ENCODE measurements at regions not wholly inside any gene's neighbourhood (a gene's known extent, or its start where the extent isn't known, plus 50 kb on each side); places are given as distances from the start of the nearest gene placed in this dataset.

DNA sequence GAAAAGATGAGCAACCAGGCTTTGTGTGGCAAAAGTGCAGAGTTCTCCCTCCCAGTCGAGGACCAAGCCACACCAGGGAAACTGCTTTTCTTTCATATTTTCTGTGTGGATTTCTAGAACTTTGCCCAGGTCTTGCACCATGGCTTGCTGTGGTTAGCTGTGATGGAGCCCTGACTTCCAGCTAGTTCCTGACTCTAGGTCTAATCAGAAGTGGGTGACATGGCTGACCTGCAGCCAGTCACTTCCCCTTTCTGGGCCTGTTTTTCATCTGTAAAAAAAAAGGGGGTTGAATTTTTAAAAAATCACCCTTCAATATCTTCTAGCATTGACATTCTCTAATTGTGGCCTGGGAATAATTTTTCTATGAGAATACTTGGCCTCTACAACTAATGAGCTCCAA lies 491.2 kb upstream of the USP24 start:
- no peaks in the 10 kb centered on the region for H3K9me3 Mint-ChIP-seq

DNA sequence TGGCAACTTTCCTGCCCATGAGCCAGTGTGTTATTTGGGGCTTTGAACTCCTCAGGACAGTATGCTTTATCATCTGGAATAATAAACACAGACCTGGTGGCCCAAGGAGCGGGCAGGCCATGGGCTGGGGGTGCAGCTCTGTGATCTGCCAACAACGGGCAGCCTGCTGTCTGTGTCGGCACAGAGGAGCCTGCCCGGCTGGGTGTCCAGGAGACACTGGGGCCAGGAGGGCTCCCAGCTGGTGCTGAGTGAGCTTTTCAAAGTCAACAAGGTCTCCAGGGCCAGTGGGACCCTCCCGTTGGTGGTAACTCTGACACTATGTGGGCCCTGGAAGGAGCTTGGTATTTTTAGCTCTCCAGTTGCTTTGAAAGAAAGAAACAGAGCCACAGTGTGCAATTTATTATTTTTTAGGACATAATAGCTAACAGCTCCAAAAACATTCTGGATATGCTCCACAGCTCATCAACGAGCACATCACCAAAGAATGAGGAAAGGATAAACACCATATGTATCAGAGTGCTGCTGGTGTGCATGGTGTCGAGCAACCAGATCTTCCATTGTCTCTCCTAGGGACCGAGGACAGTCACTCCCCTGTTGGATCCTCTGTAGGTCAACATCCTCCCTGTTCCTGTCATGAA lies 488.7 kb upstream of the USP24 start:
- H3K27me3 Mint-ChIP-seq (ENCODE audit: low read depth), result no peaks in the 10 kb centered on the region
- no peaks in the 10 kb centered on the region for H3K36me3 Mint-ChIP-seq (ENCODE audit: low read depth)
- no peaks in the 10 kb centered on the region for H3K9me3 Mint-ChIP-seq
- H3K4me3 Mint-ChIP-seq, result no peak overlapping the region
- H3K27ac Mint-ChIP-seq, result no peak overlapping the region
- DNase-seq (ENCODE audit: low spot score), result no peak
- H3K4me1 Mint-ChIP-seq (ENCODE audit: low read depth), result no peaks in the 10 kb centered on the region

More for the DNA sequence above, 491.2 kb upstream of the USP24 start:
- Mint-ChIP-seq H3K36me3 (ENCODE audit: low read depth) (no peaks in the 10 kb centered on the region), H3K4me1 (ENCODE audit: low read depth) (no peaks in the 10 kb centered on the region), H3K27me3 (ENCODE audit: low read depth) (no peaks in the 10 kb centered on the region), H3K27ac (no peak overlapping the region), H3K4me3 (no peak overlapping the region)
- no peak for DNase-seq (ENCODE audit: low spot score)

DNA sequence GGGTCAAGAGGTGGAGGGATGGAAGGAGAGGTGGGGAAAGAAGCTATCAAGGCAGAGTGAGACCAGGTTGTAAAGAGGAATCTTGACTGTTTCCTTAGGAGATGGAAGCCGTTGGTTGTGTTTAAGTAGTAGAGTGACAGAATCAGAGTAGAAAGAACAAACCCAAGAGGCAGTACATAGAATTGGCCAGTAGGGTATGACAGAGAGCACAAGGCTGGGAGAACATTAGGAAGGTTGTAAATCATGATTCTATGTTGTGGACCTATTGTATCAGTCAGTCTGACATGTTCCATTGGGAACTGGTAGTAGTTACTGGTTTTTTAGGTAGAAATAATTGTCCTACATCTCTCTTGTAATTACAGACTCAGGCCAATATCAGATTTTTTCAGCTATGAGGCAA lies 486.9 kb upstream of the USP24 start:
- Mint-ChIP-seq H3K36me3 (ENCODE audit: low read depth) (no peaks in the 10 kb centered on the region), H3K9me3 (no peaks in the 10 kb centered on the region), H3K4me3 (no peak overlapping the region), H3K4me1 (ENCODE audit: low read depth) (no peaks in the 10 kb centered on the region), H3K27ac (no peak overlapping the region), H3K27me3 (ENCODE audit: low read depth) (no peaks in the 10 kb centered on the region)
- DNase-seq (ENCODE audit: low spot score), result no peak

DNA sequence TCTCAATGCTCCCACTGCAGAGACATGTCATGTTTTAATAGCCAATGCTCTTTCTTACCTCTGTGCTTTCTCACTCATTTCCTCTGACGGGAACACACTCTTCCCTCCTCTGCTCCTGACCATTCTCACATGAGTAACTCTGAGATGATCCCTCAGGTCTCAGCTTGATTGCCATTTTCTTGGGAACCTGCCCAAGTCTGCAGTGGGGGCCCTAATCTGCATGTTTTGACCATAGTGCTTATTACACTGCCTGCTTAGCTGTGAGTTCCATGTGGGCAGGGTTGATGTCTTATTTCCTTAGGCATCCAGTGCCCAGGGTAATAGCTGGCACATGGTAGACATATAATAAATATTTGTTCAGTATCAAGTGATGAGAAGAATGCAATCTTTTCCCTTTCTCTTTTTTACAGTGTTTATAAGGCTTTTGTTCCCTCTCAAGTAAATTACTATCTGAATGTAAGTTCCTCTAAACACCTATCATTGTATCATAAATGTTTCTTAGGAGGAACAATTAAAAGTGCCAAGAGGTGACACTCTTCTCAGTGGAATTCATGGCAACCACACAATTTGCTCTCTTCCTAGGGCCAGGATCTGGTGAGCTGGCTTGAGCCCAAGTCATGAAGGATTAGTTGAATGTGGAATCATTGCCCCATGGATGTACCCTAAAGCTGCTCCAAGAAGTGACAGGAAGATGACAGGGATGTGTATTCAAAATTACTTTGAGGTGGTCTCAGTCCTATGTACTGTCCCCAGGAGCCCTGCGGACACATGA lies 485.4 kb upstream of the USP24 start:
- H3K27ac Mint-ChIP-seq, result no peak overlapping the region

DNA sequence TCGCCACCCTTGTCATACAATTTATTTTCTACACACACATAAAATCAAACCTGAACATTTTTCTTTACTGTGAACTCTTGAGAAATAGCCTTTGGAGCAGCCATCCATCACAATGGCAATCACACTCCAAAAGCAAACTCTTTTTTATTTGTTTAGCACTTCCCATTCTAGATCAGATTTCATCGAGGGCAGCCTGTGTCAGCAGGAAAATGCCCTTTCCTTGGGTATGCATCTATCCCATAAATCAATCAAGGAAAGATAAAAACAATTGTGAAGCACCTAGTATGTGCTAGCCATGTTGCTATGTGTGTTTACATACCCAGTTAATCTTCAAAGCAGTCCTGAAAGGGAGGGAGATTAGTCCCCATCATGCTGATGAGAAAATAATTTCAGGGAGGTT lies 484.1 kb upstream of the USP24 start:
- Mint-ChIP-seq H3K4me3 (no peak overlapping the region), H3K9me3 (no peaks in the 10 kb centered on the region), H3K36me3 (ENCODE audit: low read depth) (no peaks in the 10 kb centered on the region), H3K4me1 (ENCODE audit: low read depth) (no peaks in the 10 kb centered on the region), H3K27me3 (ENCODE audit: low read depth) (no peaks in the 10 kb centered on the region), H3K27ac (no peak overlapping the region)
- no peak for DNase-seq (ENCODE audit: low spot score)

More for the DNA sequence above, 485.4 kb upstream of the USP24 start:
- H3K36me3 Mint-ChIP-seq (ENCODE audit: low read depth), result no peaks in the 10 kb centered on the region
- no peak for DNase-seq (ENCODE audit: low spot score)
- H3K27me3 Mint-ChIP-seq (ENCODE audit: low read depth), result no peaks in the 10 kb centered on the region
- no peaks in the 10 kb centered on the region for H3K4me1 Mint-ChIP-seq (ENCODE audit: low read depth)
- no peaks in the 10 kb centered on the region for H3K9me3 Mint-ChIP-seq
- no peak overlapping the region for H3K4me3 Mint-ChIP-seq

DNA sequence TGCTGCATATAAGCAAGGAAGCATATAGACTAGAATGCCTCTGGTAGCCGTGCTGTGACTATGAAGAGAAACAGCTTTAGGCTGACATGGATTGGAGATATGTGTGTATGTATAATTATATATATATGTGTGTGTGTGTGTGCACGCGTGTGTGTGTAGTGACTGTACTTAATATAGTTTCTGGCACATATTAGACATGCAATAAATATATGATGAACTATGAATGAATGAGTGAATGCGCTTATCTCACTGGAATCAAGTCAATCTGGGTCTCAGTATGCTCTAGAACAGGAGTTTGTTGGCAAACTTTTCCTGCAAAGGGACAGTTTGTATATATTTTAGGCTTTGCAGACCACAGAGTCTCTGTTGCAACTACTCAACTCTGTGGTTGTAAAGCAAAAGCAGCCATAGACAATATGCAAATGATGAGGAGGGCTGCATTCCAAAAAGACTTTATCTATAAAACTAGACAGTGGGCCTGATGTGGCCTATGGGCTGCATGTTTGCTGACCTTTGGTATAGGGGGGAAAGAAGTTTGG lies 482.9 kb upstream of the USP24 start:
- DNase-seq (ENCODE audit: low spot score), result no peak
- no peaks in the 10 kb centered on the region for H3K4me1 Mint-ChIP-seq (ENCODE audit: low read depth)
- H3K27me3 Mint-ChIP-seq (ENCODE audit: low read depth), result no peaks in the 10 kb centered on the region
- no peak overlapping the region for H3K4me3 Mint-ChIP-seq
- H3K36me3 Mint-ChIP-seq (ENCODE audit: low read depth), result no peaks in the 10 kb centered on the region
- H3K9me3 Mint-ChIP-seq, result no peaks in the 10 kb centered on the region
- H3K27ac Mint-ChIP-seq, result no peak overlapping the region

DNA sequence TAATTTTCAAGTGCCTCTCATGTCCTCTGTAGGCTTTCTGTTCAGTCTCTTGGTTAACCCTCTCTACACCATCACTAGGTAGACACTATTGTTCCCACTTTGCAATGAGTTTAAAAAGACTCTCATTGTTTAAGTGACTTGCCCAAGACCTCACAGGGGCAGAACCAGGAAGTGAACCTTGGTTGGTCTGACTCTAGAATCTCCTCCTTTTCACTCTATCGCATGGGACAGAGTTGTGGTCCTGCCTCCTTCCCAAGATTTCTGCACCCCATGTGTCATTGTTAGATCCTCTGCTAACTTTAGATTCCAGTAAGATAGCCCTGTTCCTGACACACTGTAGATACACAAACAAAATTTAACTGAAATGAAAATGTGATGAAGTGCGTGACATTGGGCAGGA lies 481.7 kb upstream of the USP24 start:
- no peak for DNase-seq (ENCODE audit: low spot score)
- Mint-ChIP-seq H3K4me1 (ENCODE audit: low read depth) (no peaks in the 10 kb centered on the region), H3K27ac (no peak overlapping the region), H3K9me3 (no peaks in the 10 kb centered on the region), H3K36me3 (ENCODE audit: low read depth) (no peaks in the 10 kb centered on the region), H3K4me3 (no peak overlapping the region), H3K27me3 (ENCODE audit: low read depth) (no peaks in the 10 kb centered on the region)

DNA sequence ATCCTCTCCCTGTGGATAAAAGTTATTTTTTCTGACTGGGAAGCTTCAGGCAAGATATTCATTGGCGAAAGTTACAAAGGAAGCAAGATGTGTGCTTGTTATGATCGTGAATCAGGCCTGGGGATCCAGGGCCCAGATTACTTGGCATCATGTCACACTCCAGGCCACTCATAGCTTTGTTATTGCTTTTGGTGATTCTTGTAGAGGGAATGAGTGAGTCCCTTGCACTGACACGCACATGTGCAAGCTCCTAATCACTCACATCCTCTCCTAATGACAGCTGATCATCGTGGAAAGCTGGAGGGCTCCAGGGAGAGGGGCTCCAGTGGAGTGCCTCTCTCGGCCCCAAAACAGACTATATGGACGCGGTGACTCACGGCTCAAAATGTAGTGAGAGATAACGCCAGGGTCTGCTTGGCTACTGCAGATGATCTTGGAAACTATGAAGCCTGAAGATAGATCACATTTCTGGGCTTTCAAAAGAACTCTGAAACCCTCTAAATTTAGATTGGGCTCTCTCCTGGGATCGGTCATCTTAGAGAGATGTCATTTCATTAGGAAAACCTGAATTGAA lies 481.1 kb upstream of the USP24 start:
- Mint-ChIP-seq H3K27me3 (ENCODE audit: low read depth) (no peaks in the 10 kb centered on the region), H3K36me3 (ENCODE audit: low read depth) (no peaks in the 10 kb centered on the region), H3K4me3 (no peak overlapping the region), H3K4me1 (ENCODE audit: low read depth) (no peaks in the 10 kb centered on the region), H3K27ac (no peak overlapping the region), H3K9me3 (no peaks in the 10 kb centered on the region)
- DNase-seq (ENCODE audit: low spot score), result no peak

DNA sequence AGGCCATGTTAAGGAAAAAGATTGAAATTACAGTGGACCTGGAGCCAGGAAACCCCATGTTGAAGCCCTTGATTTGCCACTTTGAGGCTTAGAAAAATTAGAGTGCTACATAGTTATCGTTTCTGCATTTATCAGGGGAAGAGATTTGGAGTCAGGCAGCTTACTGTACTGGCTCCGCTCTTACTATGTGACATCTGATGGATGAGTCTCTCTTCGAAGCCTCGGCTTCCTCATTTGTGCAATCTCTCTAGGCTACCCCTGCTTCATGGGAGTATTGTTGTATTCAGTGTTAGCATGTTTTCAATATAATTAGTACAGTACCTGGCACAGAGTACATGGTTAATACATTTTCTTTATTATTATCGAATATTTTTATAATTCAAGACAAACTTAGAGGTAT lies 480.4 kb upstream of the USP24 start:
- no peak overlapping the region for H3K27ac Mint-ChIP-seq
- H3K27me3 Mint-ChIP-seq (ENCODE audit: low read depth), result no peaks in the 10 kb centered on the region
- no peaks in the 10 kb centered on the region for H3K9me3 Mint-ChIP-seq
- H3K4me3 Mint-ChIP-seq, result no peak overlapping the region
- DNase-seq (ENCODE audit: low spot score), result no peak
- no peaks in the 10 kb centered on the region for H3K36me3 Mint-ChIP-seq (ENCODE audit: low read depth)
- H3K4me1 Mint-ChIP-seq (ENCODE audit: low read depth), result no peaks in the 10 kb centered on the region

DNA sequence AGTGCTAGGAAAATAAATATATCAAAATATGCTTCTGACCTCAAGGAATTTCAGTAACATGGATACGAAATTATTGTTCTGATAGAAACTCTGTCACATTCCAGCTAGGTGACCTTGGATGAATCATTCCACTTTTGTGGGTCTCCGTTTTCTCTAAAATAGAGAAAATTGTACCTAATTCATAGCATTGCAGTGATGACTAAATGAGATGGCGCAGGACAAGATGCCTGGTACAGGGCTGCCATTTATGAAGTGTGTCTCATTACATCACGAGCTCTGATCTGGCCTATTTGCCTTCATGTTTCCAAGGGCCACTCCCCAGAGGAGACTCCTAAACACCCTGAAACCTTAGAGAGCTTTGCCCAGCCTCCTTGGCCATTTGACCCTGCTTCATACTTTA lies 480.0 kb upstream of the USP24 start:
- no peaks in the 10 kb centered on the region for H3K36me3 Mint-ChIP-seq (ENCODE audit: low read depth)
- H3K4me1 Mint-ChIP-seq (ENCODE audit: low read depth), result no peaks in the 10 kb centered on the region

DNA sequence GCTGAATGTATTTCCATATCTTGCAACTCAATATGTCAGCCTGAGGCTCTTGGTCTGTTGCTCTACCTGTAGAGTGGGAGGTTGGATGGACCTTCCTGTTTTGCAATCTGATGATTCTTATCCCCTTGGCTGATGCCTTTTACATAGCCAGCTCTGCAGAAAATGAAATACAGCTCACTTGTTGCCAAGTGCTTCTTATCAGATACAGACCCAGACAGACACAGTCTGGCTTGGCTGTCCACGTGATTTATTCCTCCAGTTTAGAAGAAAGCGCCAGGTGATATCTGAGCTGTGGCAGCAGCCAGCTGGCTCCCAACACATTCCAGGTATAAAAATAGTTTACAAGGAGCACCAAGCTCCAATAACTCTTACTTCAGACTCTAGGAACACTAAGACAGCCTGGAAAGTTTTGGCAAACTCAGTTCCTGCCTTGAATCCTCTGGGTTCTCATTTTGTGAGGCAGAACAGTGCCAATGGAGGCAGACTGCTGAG lies 479.2 kb upstream of the USP24 start:
- Mint-ChIP-seq H3K27ac (no peak overlapping the region), H3K4me1 (ENCODE audit: low read depth) (no peaks in the 10 kb centered on the region)

More for the DNA sequence above, 480.0 kb upstream of the USP24 start:
- H3K9me3 Mint-ChIP-seq, result no peaks in the 10 kb centered on the region
- no peak for DNase-seq (ENCODE audit: low spot score)
- H3K27me3 Mint-ChIP-seq (ENCODE audit: low read depth), result no peaks in the 10 kb centered on the region
- H3K27ac Mint-ChIP-seq, result no peak overlapping the region
- H3K4me3 Mint-ChIP-seq, result no peak overlapping the region

DNA sequence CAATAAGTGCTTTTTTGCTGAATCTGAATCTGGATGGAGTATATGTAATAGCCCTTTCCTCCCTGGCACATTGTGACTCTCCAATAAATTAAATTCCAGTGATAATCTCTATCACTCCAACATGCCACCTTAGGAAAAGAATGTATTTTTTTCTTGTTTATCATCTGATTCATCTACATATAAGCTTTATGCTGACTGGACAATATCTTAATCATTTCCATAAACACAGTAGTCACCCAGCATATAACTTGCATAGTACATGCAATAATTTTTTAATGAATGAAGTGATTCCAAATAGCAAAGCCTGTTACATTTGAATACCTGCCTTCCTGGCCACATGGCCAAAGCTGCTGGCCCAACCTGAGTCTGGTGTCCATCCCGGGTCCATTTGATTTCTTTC lies 477.6 kb upstream of the USP24 start:
- no peak for DNase-seq (ENCODE audit: low spot score)
- no peak overlapping the region for H3K4me3 Mint-ChIP-seq

More for the DNA sequence above, 479.2 kb upstream of the USP24 start:
- Mint-ChIP-seq H3K9me3 (no peaks in the 10 kb centered on the region), H3K4me3 (no peak overlapping the region), H3K27me3 (ENCODE audit: low read depth) (no peaks in the 10 kb centered on the region), H3K36me3 (ENCODE audit: low read depth) (no peaks in the 10 kb centered on the region)
- DNase-seq (ENCODE audit: low spot score), result no peak

DNA sequence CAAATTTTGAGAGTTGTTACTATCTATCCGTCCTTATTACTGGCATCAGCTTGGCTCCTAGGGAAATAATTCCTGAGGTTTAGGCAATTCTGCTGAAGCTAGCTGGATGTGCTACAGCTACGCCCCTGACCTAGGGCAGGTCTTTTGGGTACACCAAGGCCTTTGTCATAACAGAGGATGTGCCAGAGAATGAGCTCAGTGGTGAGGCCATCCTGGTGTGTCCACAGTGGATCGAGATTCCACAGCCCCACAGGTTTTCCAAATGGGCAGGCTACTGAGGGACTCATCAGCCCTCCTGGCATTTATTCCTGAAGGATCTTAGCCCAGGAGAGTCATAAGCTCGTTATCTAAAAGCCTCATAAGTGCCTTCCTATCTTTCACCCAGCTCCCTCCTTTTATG lies 475.2 kb upstream of the USP24 start:
- H3K27me3 Mint-ChIP-seq (ENCODE audit: low read depth), result no peaks in the 10 kb centered on the region
- no peaks in the 10 kb centered on the region for H3K36me3 Mint-ChIP-seq (ENCODE audit: low read depth)
- H3K4me3 Mint-ChIP-seq, result no peak overlapping the region
- H3K4me1 Mint-ChIP-seq (ENCODE audit: low read depth), result no peaks in the 10 kb centered on the region
- no peak for DNase-seq (ENCODE audit: low spot score)
- H3K9me3 Mint-ChIP-seq, result no peaks in the 10 kb centered on the region
- no peak overlapping the region for H3K27ac Mint-ChIP-seq

More for the DNA sequence above, 477.6 kb upstream of the USP24 start:
- H3K27ac Mint-ChIP-seq, result no peak overlapping the region
- no peaks in the 10 kb centered on the region for H3K27me3 Mint-ChIP-seq (ENCODE audit: low read depth)
- no peaks in the 10 kb centered on the region for H3K9me3 Mint-ChIP-seq
- no peaks in the 10 kb centered on the region for H3K4me1 Mint-ChIP-seq (ENCODE audit: low read depth)
- no peaks in the 10 kb centered on the region for H3K36me3 Mint-ChIP-seq (ENCODE audit: low read depth)

DNA sequence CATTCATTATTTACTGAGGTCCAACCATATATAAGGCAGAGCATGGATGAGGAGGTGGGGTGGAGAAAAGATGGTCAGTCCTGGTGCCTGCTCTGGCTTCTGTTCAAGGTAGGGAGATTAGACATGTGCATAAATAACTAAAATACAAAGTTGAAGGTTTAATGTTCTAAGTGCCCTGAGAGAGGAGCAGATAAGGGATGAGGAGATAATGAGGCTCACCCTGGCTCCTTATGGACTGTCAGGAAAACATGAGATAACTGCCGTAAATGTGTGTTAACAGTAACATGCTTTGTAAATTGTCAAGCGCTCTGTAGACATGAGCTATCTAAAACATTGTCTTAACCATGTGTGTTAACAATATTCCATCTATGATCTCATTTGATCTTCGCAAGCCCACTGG lies 474.6 kb upstream of the USP24 start:
- H3K9me3 Mint-ChIP-seq, result no peaks in the 10 kb centered on the region
- DNase-seq (ENCODE audit: low spot score), result no peak
- no peaks in the 10 kb centered on the region for H3K27me3 Mint-ChIP-seq (ENCODE audit: low read depth)
- no peaks in the 10 kb centered on the region for H3K36me3 Mint-ChIP-seq (ENCODE audit: low read depth)
- H3K4me3 Mint-ChIP-seq, result no peak overlapping the region
- H3K4me1 Mint-ChIP-seq (ENCODE audit: low read depth), result no peaks in the 10 kb centered on the region
- no peak overlapping the region for H3K27ac Mint-ChIP-seq
